GM12878 (cell line): ENCODE measurements at regions not wholly inside any gene's neighbourhood (a gene's known extent, or its start where the extent isn't known, plus 50 kb on each side); places are given as distances from the start of the nearest gene placed in this dataset.

ENCODE experiments used
- ATAC-seq: fragments of 200-7000 bp; cut with Tn5 transposase; 3 replicates; pipeline ENCODE4 v1.9.1; 2020; ENCODE audit warnings: mild to moderate bottlenecking, moderate library complexity
- BruUV-seq: library from RNA; stranded (reverse); fragments of 400-500 nt; replicated peaks from 2 replicates; lab custom pipeline; 2021; lab: Mats Ljungman, UMichigan
- CTCF ChIA-PET: fragments of 300-600 bp; sonication (Branson Sonifier 250); formaldehyde crosslinking; extraction: SDS; loops from one replicate; lab custom pipeline; 2021; ENCODE audit warnings: inconsistent platforms; lab: Yijun Ruan, JAX
- POLR2A ChIA-PET: fragments of 350-600 bp; formaldehyde crosslinking; extraction: SDS; loops from one replicate; lab custom pipeline; 2021; ENCODE audit warnings: inconsistent platforms; lab: Charles Lee
- RAD21 ChIA-PET: fragments of 300-600 bp; sonication (Branson Sonifier 250); formaldehyde crosslinking; loops from one replicate; lab custom pipeline; 2023; ENCODE audit warnings: antibody characterized with exemption; ENCODE audit not compliant: unreplicated experiment; lab: Charles Lee
- SMC1A ChIA-PET: fragments of 300-600 bp; sonication (Branson Sonifier 250); formaldehyde crosslinking; loops from one replicate; lab custom pipeline; 2023; ENCODE audit not compliant: unreplicated experiment, uncharacterized antibody; lab: Charles Lee
- DNase-seq: peaks from one replicate; pipeline ENCODE4 v3.0.0-alpha.2; 2011; ENCODE audit warnings: low read depth, low spot score
- FAIRE-seq: peaks from 3 replicates; lab custom pipeline; 2011; peaks lifted over from hg19 to GRCh38; lab: Jason Lieb, UNC
- H2AFZ ChIP-seq: 2 replicates; pipeline ENCODE4 v1.6.0; 2011; ENCODE audit warnings: low read depth, low read length, control low read depth; ENCODE audit not compliant: control insufficient read depth
- H3K27ac ChIP-seq: 2 replicates; pipeline ENCODE4 v1.5.1; 2011; ENCODE audit warnings: control low read depth; ENCODE audit not compliant: control insufficient read depth, insufficient read depth
- H3K27me3 ChIP-seq, 2 experiments: replicated peaks in 1 of 2; 2 replicates each; pipeline versions ENCODE4 v1.6.0 to v1.6.1; 2011; ENCODE audit warnings: low read length in 1 of 2; ENCODE audit not compliant: control insufficient read depth in 2 of 2, insufficient read depth in 2 of 2
- H3K36me3 ChIP-seq, 2 experiments: 2 replicates each; pipeline ENCODE4 v1.5.1; 2011; ENCODE audit warnings: low read length in 1 of 2; ENCODE audit not compliant: control insufficient read depth in 2 of 2, insufficient read depth in 2 of 2
- H3K4me1 ChIP-seq: 2 replicates; pipeline ENCODE4 v1.6.1; 2011; ENCODE audit warnings: mild to moderate bottlenecking, low read length, moderate library complexity, mixed read lengths; ENCODE audit not compliant: control insufficient read depth, insufficient read depth
- H3K4me2 ChIP-seq: 2 replicates; pipeline ENCODE4 v1.6.0; 2011; ENCODE audit warnings: control low read depth; ENCODE audit not compliant: control insufficient read depth, insufficient read depth
- H3K4me3 ChIP-seq: fragments of 200-600 bp; sonication (generic); 2 replicates; pipeline ENCODE4 v1.5.1; 2016
- H3K79me2 ChIP-seq: 2 replicates; pipeline ENCODE4 v1.6.0; 2011; ENCODE audit warnings: low read length; ENCODE audit not compliant: control insufficient read depth, insufficient read depth
- H3K9ac ChIP-seq: 2 replicates; pipeline ENCODE4 v1.8.0; 2011; ENCODE audit warnings: low read length, control low read depth, mixed read lengths; ENCODE audit not compliant: control insufficient read depth, insufficient read depth
- H3K9me3 ChIP-seq: replicated peaks from 3 replicates; pipeline ENCODE4 v1.5.1; 2011; ENCODE audit warnings: mild to moderate bottlenecking, low read length; ENCODE audit not compliant: control insufficient read depth, insufficient read depth
- H4K20me1 ChIP-seq: 2 replicates; pipeline ENCODE4 v1.6.0; 2011; ENCODE audit not compliant: control insufficient read depth, insufficient read depth
- ATF7 ChIP-seq: fragments of 450-650 bp; IDR thresholded peaks from 2 replicates; pipeline ENCODE4 v1.6.1; 2016; ENCODE audit warnings: low read depth, mild to moderate bottlenecking
- BACH1 ChIP-seq: fragments of 450-650 bp; IDR thresholded peaks from 2 replicates; pipeline ENCODE4 v1.6.1; 2017; ENCODE audit warnings: mild to moderate bottlenecking, borderline replicate concordance
- BMI1 ChIP-seq: fragments of 450-650 bp; IDR thresholded peaks from 2 replicates; pipeline ENCODE4 v1.6.1; 2016; ENCODE audit warnings: mild to moderate bottlenecking, moderate library complexity, borderline replicate concordance
- E2F4 ChIP-seq: IDR thresholded peaks from 2 replicates; pipeline ENCODE4 v1.6.1; 2012; ENCODE audit warnings: low read depth, low read length, improper control_type of control experiment
- NR2C2 ChIP-seq: IDR thresholded peaks from 2 replicates; pipeline ENCODE4 v1.6.1; 2011; ENCODE audit warnings: borderline replicate concordance, low read depth; ENCODE audit not compliant: control insufficient read depth, insufficient read length
- RAD21 ChIP-seq: IDR thresholded peaks from 2 replicates; pipeline ENCODE4 v1.6.1; 2011; ENCODE audit warnings: mild to moderate bottlenecking, low read depth, low read length, moderate library complexity; ENCODE audit not compliant: insufficient read depth
- RBBP5 ChIP-seq: fragments of 200-600 bp; sonication (generic); conservative IDR thresholded peaks from 2 replicates; pipeline ENCODE4 v1.6.1; 2016
- SPI1 ChIP-seq: IDR thresholded peaks from 2 replicates; pipeline ENCODE4 v1.6.1; 2011; ENCODE audit warnings: low read depth, mild to moderate bottlenecking, low read length, moderate library complexity, borderline replicate concordance; ENCODE audit not compliant: insufficient read depth
- SREBF2 ChIP-seq: IDR thresholded peaks from 2 replicates; pipeline ENCODE4 v1.6.1; 2012; ENCODE audit warnings: mild to moderate bottlenecking, low read length
- SRF ChIP-seq, 2 experiments: IDR thresholded peaks; 2 replicates each; pipeline ENCODE4 v1.6.1; 2011; ENCODE audit warnings: low read depth in 2 of 2, low read length in 2 of 2, mild to moderate bottlenecking in 1 of 2, moderate library complexity in 1 of 2
- STAT1 ChIP-seq: fragments of 450-650 bp; conservative IDR thresholded peaks from 2 replicates; pipeline ENCODE4 v1.6.1; 2014; ENCODE audit warnings: antibody characterized with exemption, mild to moderate bottlenecking
- TARDBP ChIP-seq: IDR thresholded peaks from 2 replicates; pipeline ENCODE4 v1.6.1; 2016; ENCODE audit warnings: borderline replicate concordance
- ZBED1 ChIP-seq: IDR thresholded peaks from 2 replicates; pipeline ENCODE4 v1.6.1; 2016; ENCODE audit warnings: borderline replicate concordance
- ZNF687 ChIP-seq: fragments of 450-650 bp; IDR thresholded peaks from 2 replicates; pipeline ENCODE4 v1.6.1; 2017; ENCODE audit warnings: mild to moderate bottlenecking, moderate library complexity
- WGBS: methylation state at CpG from one replicate; pipeline ENCODE4 v1.1.6; 2016; ENCODE audit warnings: low lambda C conversion rate; ENCODE audit not compliant: insufficient replicate concordance, insufficient coverage; ENCODE audit errors: missing lambda C conversion rate; 5-methylcytosine and 5-hydroxymethylcytosine counted together
- in situ Hi-C: fragments of 300-500 bp; cut with MboI; formaldehyde crosslinking; loops from 9 replicates; pipeline ENCODE4 v1.14.3; 2018; ENCODE audit warnings: mixed read lengths
- intact Hi-C: fragments of 100-400 bp; cut with micrococcal nuclease; formaldehyde crosslinking; loops from one replicate; pipeline ENCODE4 v1.14.2; 2022; ENCODE audit not compliant: unreplicated experiment

- Histone ChIP-seq H3K4me2 (no peak overlapping the region), H3K27ac (no peak overlapping the region), H3K9me3 (no peaks in the 10 kb centered on the region), H4K20me1 (no peaks in the 10 kb centered on the region), H3K9ac (no peak overlapping the region), H3K79me2 (no peaks in the 10 kb centered on the region), H3K4me1 (no peaks in the 10 kb centered on the region), H3K4me3 (no peak overlapping the region), H2AFZ (no peak overlapping the region), H3K27me3 (no peaks in the 10 kb centered on the region), H3K36me3 (no peaks in the 10 kb centered on the region)
- ChIA-PET CTCF (no interaction called here), RAD21 (no interaction called here), SMC1A (no interaction called here), POLR2A (no interaction called here)
- no peak for TF ChIP-seq RBBP5
- no peak for TF ChIP-seq STAT1
- in situ Hi-C loops (no loop called here), intact Hi-C loops (no loop called here)
- BruUV-seq, result no TSS peak
- FAIRE-seq (no peak), ATAC-seq (no peak), DNase-seq (no peak)
- WGBS, result 57% methylated on average over 5 of the region's 5 CpGs
Observed at GRCh38 chr6:141316236-141316635, 816.5 kb upstream of the GJE1 start.

GRCh38 chr6:141313986-141314385, 818.7 kb upstream of the GJE1 start:
- H3K27me3 ChIP-seq, result no peaks in the 10 kb centered on the region
- TF ChIP-seq ZBED1, result no peak
- TF ChIP-seq RAD21, result no peak
- no peak for TF ChIP-seq BACH1
- no peak for TF ChIP-seq TARDBP
- TF ChIP-seq RBBP5, result no peak
- no peak for TF ChIP-seq SRF (IDR thresholded peaks at IDR 0.05; ENCODE audit: low read depth in 2 of 2, low read length in 2 of 2)
- TF ChIP-seq SREBF2, result no peak
- no peak for TF ChIP-seq NR2C2
- no peak for TF ChIP-seq ATF7
- TF ChIP-seq ZNF687, result no peak
- TF ChIP-seq BMI1, result no peak
- no peak for TF ChIP-seq SPI1
- no peak for TF ChIP-seq E2F4
- TF ChIP-seq, all 136 proteins: peak for 0
- in situ Hi-C loops, result no loop called here
- ATAC-seq (no peak), FAIRE-seq (no peak), DNase-seq (no peak)
- Histone ChIP-seq H3K36me3 (no peaks in the 10 kb centered on the region), H3K9ac (no peak overlapping the region), H3K4me1 (no peaks in the 10 kb centered on the region), H4K20me1 (no peaks in the 10 kb centered on the region), H3K79me2 (no peaks in the 10 kb centered on the region), H3K27ac (no peak overlapping the region), H3K4me3 (no peak overlapping the region), H3K9me3 (no peaks in the 10 kb centered on the region), H3K4me2 (no peak overlapping the region), H2AFZ (no peak overlapping the region)
- ChIA-PET CTCF (interaction anchor here (0.6 kb wide), 2 partner anchors 39 to 62 kb away, joined by 3 read pairs; no protein-coding TSS in a partner anchor), RAD21 (no interaction called here), POLR2A (no interaction called here), SMC1A (interaction anchor here (1.0 kb wide), 1 partner anchor 23 kb away, joined by 3 read pairs; no protein-coding TSS in a partner anchor)
- no TSS peak for BruUV-seq
- intact Hi-C loops, result no loop called here
- WGBS, result 64% methylated on average over 1 of the region's 1 CpG
